NCI-H1417 treated with DMSO at 0.1 percent for 48 hours (cell line): ENCODE measurements at regions not wholly inside any gene's neighbourhood (a gene's known extent, or its start where the extent isn't known, plus 50 kb on each side); places are given as distances from the start of the nearest gene placed in this dataset.

Experiments used
- DNase-seq: peaks from one replicate; lab custom pipeline; 2025; lab: John Stamatoyannopoulos, UW

DNA sequence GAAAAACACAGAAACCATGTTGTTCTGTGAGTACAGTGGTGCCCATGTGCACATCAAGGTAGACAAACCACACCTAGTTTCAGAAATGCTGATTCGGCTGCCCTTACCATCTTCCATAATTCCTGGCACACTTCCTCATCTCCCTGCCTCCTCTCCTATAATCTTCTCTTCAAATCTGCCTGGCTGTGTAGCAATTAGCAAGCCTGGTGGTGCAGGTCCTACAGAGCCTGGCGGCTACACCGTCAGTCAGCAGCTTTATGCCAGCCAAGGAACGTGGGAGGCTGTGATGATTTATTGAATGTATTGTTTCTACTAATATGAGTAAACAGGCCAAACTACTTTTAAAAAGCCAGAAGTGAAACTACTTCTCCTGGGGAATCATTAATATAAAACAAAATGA lies 106.8 kb downstream of the SEMA6D start:
- DNase-seq, result no peak

DNA sequence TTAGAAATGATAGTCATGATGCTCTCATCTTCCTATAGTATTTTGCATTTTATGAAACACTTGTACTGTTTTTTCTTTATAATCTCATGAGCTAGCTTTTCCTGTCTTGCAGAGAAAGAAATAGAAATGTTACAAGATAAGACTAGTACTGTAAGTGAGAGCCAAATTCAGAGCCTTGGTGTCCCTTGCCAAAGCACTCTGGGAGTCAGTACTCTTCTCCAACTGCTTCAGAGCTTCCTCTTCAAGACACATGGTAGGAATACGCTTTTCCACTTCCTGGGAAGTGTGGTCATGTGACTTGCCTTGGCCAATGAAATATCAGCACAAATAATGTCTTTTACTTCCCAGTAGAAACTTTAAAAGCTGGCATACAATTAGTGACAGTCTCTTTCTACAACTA lies 112.4 kb downstream of the SEMA6D start:
- DNase-seq, result no peak

GRCh38 chr15:47834093-47834492 lies 116.8 kb downstream of the SEMA6D start:
- DNase-seq, result no peak

GRCh38 chr15:47839233-47839825 lies 122.0 kb downstream of the SEMA6D start:
- DNase-seq, result no peak

GRCh38 chr15:47843124-47843663 lies 125.9 kb downstream of the SEMA6D start:
- DNase-seq, result no peak

GRCh38 chr15:47844437-47844836 lies 127.1 kb downstream of the SEMA6D start:
- DNase-seq, result no peak

- DNase-seq, result no peak
Measured at GRCh38 chr15:47846128-47846868, 129.0 kb downstream of the SEMA6D start.

- DNase-seq, result no peak
Measured at GRCh38 chr15:47846876-47847275, 129.6 kb downstream of the SEMA6D start.

- no peak for DNase-seq
Measured at GRCh38 chr15:47856071-47856470, 138.8 kb downstream of the SEMA6D start.

GRCh38 chr15:47857014-47857775 lies 139.9 kb downstream of the SEMA6D start:
- no peak for DNase-seq

DNA sequence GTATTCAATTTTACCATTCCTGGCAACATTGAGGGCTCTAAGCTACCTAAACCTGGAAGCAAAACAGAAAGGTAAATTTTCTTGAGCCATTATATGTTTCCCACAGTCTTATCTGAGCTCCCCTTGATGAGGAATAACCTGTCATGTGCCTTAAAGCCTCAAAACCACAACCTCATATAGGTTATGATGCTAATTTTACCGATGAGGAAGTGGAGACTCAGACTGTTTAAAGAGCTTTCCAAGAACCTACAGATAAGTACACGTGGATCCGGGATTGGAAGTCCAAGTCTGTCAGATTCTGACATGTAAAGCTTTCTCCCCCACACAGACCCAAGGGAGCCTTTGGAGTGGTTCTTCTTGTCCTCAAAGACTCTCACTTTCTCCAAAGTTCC lies 140.5 kb downstream of the SEMA6D start:
- DNase-seq, result no peak

DNA sequence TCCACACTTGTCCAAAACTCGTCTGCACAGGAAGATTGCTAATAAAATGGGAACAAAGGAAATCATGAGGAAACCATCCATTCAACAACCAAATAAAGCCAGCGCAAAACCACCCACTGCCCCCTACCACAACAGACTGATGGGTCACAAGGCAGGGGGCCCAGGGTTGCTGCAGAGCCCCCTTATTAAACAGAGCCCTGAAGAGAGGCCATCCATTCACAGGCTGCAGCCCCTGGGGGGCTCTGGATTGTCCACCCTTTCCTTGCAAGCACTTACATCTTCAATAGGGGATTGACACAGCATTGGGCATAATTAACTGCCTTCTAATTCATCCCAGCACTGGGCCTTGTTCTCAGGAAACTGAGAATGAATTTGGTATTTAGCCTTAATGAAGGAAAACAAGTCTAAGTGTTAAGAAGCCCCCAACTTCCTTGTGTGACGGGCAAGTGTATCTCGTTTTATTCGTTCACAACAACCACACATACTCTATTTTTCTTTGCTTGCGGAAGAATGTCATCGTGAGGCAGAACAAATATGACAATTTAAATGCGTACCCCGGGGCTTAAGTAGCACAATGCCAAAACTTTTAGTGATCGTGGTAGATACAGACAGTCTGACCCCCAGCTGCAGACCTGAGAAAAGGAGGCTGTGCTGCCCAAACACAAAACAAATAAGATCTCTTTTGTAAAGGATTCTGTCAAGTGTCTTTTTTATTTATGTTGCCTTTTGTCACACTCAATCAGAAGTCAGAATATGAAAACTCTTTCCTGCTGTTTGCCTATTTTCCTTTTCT lies 144.0 kb downstream of the SEMA6D start:
- DNase-seq, result no peak

DNA sequence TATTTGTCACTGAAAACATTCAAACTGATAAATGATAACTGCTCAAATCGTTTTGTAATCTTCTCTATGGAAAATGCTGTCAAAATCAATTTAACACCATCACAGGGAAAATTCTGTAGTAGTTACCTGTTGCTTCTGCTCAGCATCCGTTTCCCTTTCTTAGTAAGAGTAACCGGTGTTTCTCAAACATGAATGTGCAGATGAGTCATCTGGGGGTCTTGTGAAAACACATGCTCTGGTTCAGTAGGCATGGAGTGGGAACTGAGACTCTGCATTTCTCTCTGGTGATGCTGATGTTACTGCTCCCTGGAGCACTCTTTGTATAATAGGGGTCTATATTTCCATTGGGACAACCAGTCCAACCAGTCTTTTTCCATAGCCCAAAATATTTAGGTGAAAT lies 145.1 kb downstream of the SEMA6D start:
- no peak for DNase-seq

DNA sequence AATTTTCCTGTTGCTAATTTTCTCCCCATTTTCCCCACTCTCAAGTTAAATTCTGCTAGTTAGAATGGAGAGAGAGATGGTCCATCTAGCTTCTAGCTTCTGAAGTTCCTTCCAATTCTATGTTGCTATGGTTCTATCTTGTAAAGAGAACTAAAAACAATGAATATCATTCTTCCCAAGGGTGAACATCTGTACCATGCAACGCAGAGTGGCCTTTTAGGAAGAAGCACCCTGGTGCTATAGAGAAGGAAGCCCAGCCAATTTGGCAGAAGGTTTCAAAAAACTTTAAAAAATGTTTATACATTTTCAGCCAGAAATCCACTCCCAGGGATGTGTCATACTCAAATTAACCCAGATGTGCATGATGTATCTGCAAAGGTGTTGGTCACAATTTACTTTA lies 149.1 kb downstream of the SEMA6D start:
- no peak for DNase-seq

GRCh38 chr15:47870300-47870955 lies 153.1 kb downstream of the SEMA6D start:
- no peak for DNase-seq

DNA sequence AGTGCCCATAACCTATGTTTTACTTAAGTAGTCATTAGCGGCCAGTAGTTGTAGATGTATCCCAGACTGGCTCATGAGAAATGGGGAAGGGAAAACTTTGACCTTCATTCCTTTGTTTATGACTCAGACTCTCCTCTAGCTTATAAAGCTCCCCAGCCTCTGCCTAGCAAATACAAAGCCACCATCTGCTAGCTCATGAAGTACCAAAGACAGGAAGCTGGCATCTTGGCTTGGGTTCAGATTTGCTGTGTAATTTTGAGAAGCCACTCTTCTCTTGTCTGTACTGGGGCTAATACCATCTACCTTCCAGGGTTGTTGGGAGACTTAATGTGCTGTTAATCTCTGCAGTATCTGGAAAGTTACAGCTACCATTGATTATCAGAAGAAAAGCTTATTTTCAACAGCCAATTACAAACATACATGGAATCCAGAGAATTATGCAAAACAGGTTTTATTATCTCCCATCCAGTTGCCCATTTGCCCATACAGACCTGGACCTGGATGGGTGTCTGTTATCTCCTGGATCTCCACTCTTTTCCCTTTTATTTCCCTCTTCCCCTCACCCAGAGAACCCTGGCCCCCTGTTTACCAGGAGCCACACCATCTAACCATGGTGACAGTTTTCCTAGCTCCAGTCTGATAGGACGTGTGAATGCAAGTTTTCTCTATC lies 153.8 kb downstream of the SEMA6D start:
- DNase-seq, result no peak

GRCh38 chr15:47872208-47872607 lies 154.9 kb downstream of the SEMA6D start:
- DNase-seq, result no peak

GRCh38 chr15:47872869-47873432 lies 155.6 kb downstream of the SEMA6D start:
- DNase-seq, result no peak

GRCh38 chr15:47876986-47877385 lies 159.7 kb downstream of the SEMA6D start:
- DNase-seq, result no peak

GRCh38 chr15:47877836-47878235 lies 160.5 kb downstream of the SEMA6D start:
- no peak for DNase-seq

DNA sequence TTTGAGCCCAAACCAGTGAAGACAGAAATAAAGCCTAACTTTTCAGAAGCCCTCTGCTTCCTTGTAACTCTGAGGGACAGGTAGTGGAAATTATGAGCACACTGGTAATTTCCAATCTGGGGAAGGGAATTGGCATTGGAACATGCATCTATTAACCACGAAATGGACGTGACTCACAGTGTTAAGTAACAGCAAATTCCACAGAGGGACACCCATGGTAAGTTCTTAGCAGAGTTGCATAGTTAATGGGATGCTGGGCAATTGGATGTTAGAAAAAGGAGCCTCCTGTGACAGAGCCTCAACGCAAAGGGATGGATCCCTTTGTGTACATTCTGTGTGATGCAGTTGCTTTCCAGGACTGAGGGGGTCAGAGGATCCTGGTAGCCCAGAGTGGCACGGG lies 168.6 kb downstream of the SEMA6D start:
- DNase-seq, result no peak
